ENCODE measurements at regions not wholly inside any gene's neighbourhood (a gene's known extent, or its start where the extent isn't known, plus 50 kb on each side); places are given as distances from the start of the nearest gene placed in this dataset.

GRCh38 chrX:34809096-34809495 is 133.5 kb upstream of the FAM47B start:
- ChIA-PET POLR2A (no interaction called here), CTCF (no interaction called here)
- Histone ChIP-seq H3K4me3 (ENCODE audit: low read depth, low read length) (no peak overlapping the region), H3K9me3 (ENCODE audit: control insufficient read depth, insufficient read depth, low read length) (no peaks in the 10 kb centered on the region), H3K27me3 (ENCODE audit: control insufficient read depth, insufficient read depth, low read length) (no peaks in the 10 kb centered on the region), H3K27ac (ENCODE audit: low read depth, low read length) (no peak overlapping the region)
- no peak for TF ChIP-seq CTCF (IDR thresholded peaks at IDR 0.05; ENCODE audit: low read depth, low read length)
- DNase-seq (ENCODE audit: low read depth, low spot score) = no peak

- Histone ChIP-seq H3K9me3 (ENCODE audit: control insufficient read depth, insufficient read depth, low read length) (no peaks in the 10 kb centered on the region), H3K4me3 (ENCODE audit: low read depth, low read length) (no peak overlapping the region), H3K27me3 (ENCODE audit: control insufficient read depth, insufficient read depth, low read length) (no peaks in the 10 kb centered on the region), H3K27ac (ENCODE audit: low read depth, low read length) (no peak overlapping the region)
- TF ChIP-seq CTCF (IDR thresholded peaks at IDR 0.05; ENCODE audit: low read depth, low read length) = no peak
- CTCF ChIA-PET = no interaction called here
- no peak for DNase-seq (ENCODE audit: low read depth, low spot score)
- POLR2A ChIA-PET = no interaction called here
Measured at GRCh38 chrX:34810364-34810763, 132.2 kb upstream of the FAM47B start.

- CTCF ChIA-PET = no interaction called here
- Histone ChIP-seq H3K27me3 (ENCODE audit: control insufficient read depth, insufficient read depth, low read length) (no peaks in the 10 kb centered on the region), H3K4me3 (ENCODE audit: low read depth, low read length) (no peak overlapping the region), H3K27ac (ENCODE audit: low read depth, low read length) (no peak overlapping the region), H3K9me3 (ENCODE audit: control insufficient read depth, insufficient read depth, low read length) (no peaks in the 10 kb centered on the region)
- POLR2A ChIA-PET = no interaction called here
- DNase-seq (ENCODE audit: low read depth, low spot score) = no peak
- no peak for TF ChIP-seq CTCF (IDR thresholded peaks at IDR 0.05; ENCODE audit: low read depth, low read length)
Measured at GRCh38 chrX:34810916-34811315, 131.7 kb upstream of the FAM47B start.

GRCh38 chrX:34813618-34814017 is 129.0 kb upstream of the FAM47B start:
- CTCF ChIA-PET = no interaction called here
- POLR2A ChIA-PET = no interaction called here
- no peak for TF ChIP-seq CTCF (IDR thresholded peaks at IDR 0.05; ENCODE audit: low read depth, low read length)
- Histone ChIP-seq H3K27ac (ENCODE audit: low read depth, low read length) (no peak overlapping the region), H3K27me3 (ENCODE audit: control insufficient read depth, insufficient read depth, low read length) (no peaks in the 10 kb centered on the region), H3K9me3 (ENCODE audit: control insufficient read depth, insufficient read depth, low read length) (no peaks in the 10 kb centered on the region), H3K4me3 (ENCODE audit: low read depth, low read length) (no peak overlapping the region)
- DNase-seq (ENCODE audit: low read depth, low spot score) = no peak

- no peak for DNase-seq (ENCODE audit: low read depth, low spot score)
- TF ChIP-seq CTCF (IDR thresholded peaks at IDR 0.05; ENCODE audit: low read depth, low read length) = no peak
- POLR2A ChIA-PET = no interaction called here
- no peak overlapping the region for H3K4me3 ChIP-seq (ENCODE audit: low read depth, low read length)
- H3K9me3 ChIP-seq (ENCODE audit: control insufficient read depth, insufficient read depth, low read length) = no peaks in the 10 kb centered on the region
- H3K27me3 ChIP-seq (ENCODE audit: control insufficient read depth, insufficient read depth, low read length) = no peaks in the 10 kb centered on the region
- CTCF ChIA-PET = no interaction called here
- no peak overlapping the region for H3K27ac ChIP-seq (ENCODE audit: low read depth, low read length)
Measured at GRCh38 chrX:34826964-34827363, 115.6 kb upstream of the FAM47B start.
